ENCODE measurements at regions not wholly inside any gene's neighbourhood (a gene's known extent, or its start where the extent isn't known, plus 50 kb on each side); places are given as distances from the start of the nearest gene placed in this dataset.

- TF ChIP-seq HNRNPH1 (optimal IDR thresholded peaks at IDR 0.05; ENCODE audit: low read depth, low read length) (no peak), MXI1 (IDR thresholded peaks at IDR 0.05; ENCODE audit: borderline replicate concordance, low read depth, low read length) (peak; percentile 76), ZNF441 (CRISPR knock-in tag; IDR thresholded peaks at IDR 0.05; ENCODE audit: borderline replicate concordance) (peak; percentile 24; the same call in 1 of the 2 replicates), ZNF597 (CRISPR knock-in tag; IDR thresholded peaks at IDR 0.05) (0 out of 2 replicates have a peak, but pooled peaks have one; percentile 14), ARID5B (CRISPR knock-in tag; IDR thresholded peaks at IDR 0.05) (peak; percentile 72), PAXIP1 (CRISPR knock-in tag; conservative IDR thresholded peaks at IDR 0.05) (peak; percentile 89), PCBP2 (optimal IDR thresholded peaks at IDR 0.05; ENCODE audit: low read depth, low read length, poor library complexity, severe bottlenecking) (no peak), NR2C2 (CRISPR knock-in tag; IDR thresholded peaks at IDR 0.05; ENCODE audit: borderline replicate concordance) (peak; percentile 72), JUNB (CRISPR knock-in tag; IDR thresholded peaks at IDR 0.05; ENCODE audit: borderline replicate concordance) (no peak), ZNF558 (CRISPR knock-in tag; IDR thresholded peaks at IDR 0.05; ENCODE audit: borderline replicate concordance) (no peak), KAT2B (IDR thresholded peaks at IDR 0.05; ENCODE audit: borderline replicate concordance, low read depth, low read length) (no peak), NR2F2 (IDR thresholded peaks at IDR 0.05; ENCODE audit: borderline replicate concordance, low read depth) (no peak), ZNF142 (CRISPR knock-in tag; IDR thresholded peaks at IDR 0.05) (peak; percentile 63)
These were observed 231.9 kb downstream of the SEC14L1 start (continued) for GRCh38 chr17:77372444-77373298.

All from HepG2 (cell line).